B cell (primary cell): ENCODE measurements at regions not wholly inside any gene's neighbourhood (a gene's known extent, or its start where the extent isn't known, plus 50 kb on each side); places are given as distances from the start of the nearest gene placed in this dataset.

ENCODE experiments used
- ATAC-seq: fragments of 200-7000 bp; cut with Tn5 transposase; one replicate; pipeline ENCODE4 v1.10.0; 2021; ENCODE audit warnings: low read depth, mild to moderate bottlenecking, moderate number of reproducible peaks, moderate library complexity
- CTCF ChIA-PET: fragments of 350-600 bp; sonication (Branson Sonifier 250); formaldehyde crosslinking; loops from one replicate; lab custom pipeline; 2021; ENCODE audit warnings: antibody characterized with exemption, inconsistent platforms; lab: Charles Lee
- POLR2A ChIA-PET: fragments of 350-600 bp; sonication (Branson Sonifier 250); formaldehyde crosslinking; loops from one replicate; lab custom pipeline; 2021; ENCODE audit warnings: antibody characterized with exemption; lab: Charles Lee
- DNase-seq: peaks from one replicate; pipeline ENCODE4 v3.0.0; 2013
- H2AFZ ChIP-seq: 2 replicates; pipeline ENCODE4 v1.6.1; 2012; ENCODE audit warnings: mild to moderate bottlenecking, low read depth, low read length; ENCODE audit not compliant: insufficient read depth, poor library complexity, severe bottlenecking
- H3K27ac ChIP-seq, 2 donors: 1 replicate in 1 of 2; 2 replicates in 1 of 2; pipeline ENCODE4 v1.5.1; 2012 to 2013; ENCODE audit warnings: low read length in 2 of 2, mild to moderate bottlenecking in 2 of 2, moderate library complexity in 1 of 2
- H3K27me3 ChIP-seq, 4 experiments: fragments of 200-600 bp in 1 of 4; sonication (generic) in 1 of 4; replicated peaks in 1 of 4; 1 replicate in 2 of 4; 2 replicates in 2 of 4; pipeline versions ENCODE4 v1.6.1 to v1.7.0; 2013 to 2016; ENCODE audit warnings: low read length in 3 of 4, mild to moderate bottlenecking in 2 of 4, mixed read lengths in 1 of 4, moderate library complexity in 1 of 4; ENCODE audit not compliant: insufficient read depth in 4 of 4, control insufficient read depth in 3 of 4; ENCODE audit errors: control extremely low read depth in 1 of 4
- H3K36me3 ChIP-seq, 2 experiments: replicated peaks in 1 of 2; 1 replicate in 1 of 2; 2 replicates in 1 of 2; pipeline versions ENCODE4 v1.6.1 to v1.7.1; 2013; ENCODE audit warnings: low read length in 1 of 2; ENCODE audit not compliant: insufficient read depth in 2 of 2, control insufficient read depth in 1 of 2; ENCODE audit errors: control extremely low read depth in 1 of 2, extremely low read depth in 1 of 2
- H3K4me1 ChIP-seq, 2 donors: fragments of 200-600 bp in 1 of 2; sonication (generic) in 1 of 2; 1 replicate in 1 of 2; 2 replicates in 1 of 2; pipeline versions ENCODE4 v1.5.1 to v1.6.1; 2013 to 2017; ENCODE audit warnings: low read length in 2 of 2; ENCODE audit not compliant: control insufficient read depth in 2 of 2, insufficient read depth in 2 of 2
- H3K4me2 ChIP-seq: replicated peaks from 2 replicates; pipeline ENCODE3; 2012; ENCODE audit warnings: mild to moderate bottlenecking, low read depth, low read length; ENCODE audit not compliant: poor library complexity, severe bottlenecking
- H3K4me3 ChIP-seq, 5 experiments: fragments of 200-600 bp in 1 of 5; sonication (generic) in 1 of 5; 1 replicate in 3 of 5; 2 replicates in 2 of 5; pipeline versions ENCODE4 v1.5.1 to v1.7.0; 2011 to 2016; ENCODE audit warnings: low read length in 4 of 5, mild to moderate bottlenecking in 4 of 5, low read depth in 2 of 5, control low read depth in 1 of 5, moderate library complexity in 1 of 5; ENCODE audit not compliant: insufficient read depth in 1 of 5; ENCODE audit errors: control extremely low read depth in 1 of 5, extremely low read depth in 1 of 5
- H3K79me2 ChIP-seq: fragments of 200-600 bp; sonication (generic); one replicate; pipeline ENCODE4 v1.6.0; 2016; ENCODE audit warnings: low read length; ENCODE audit not compliant: control insufficient read depth, insufficient read depth
- H3K9ac ChIP-seq: fragments of 200-600 bp; sonication (generic); 2 replicates; pipeline ENCODE4 v1.6.1; 2017; ENCODE audit warnings: mild to moderate bottlenecking, low read length, moderate library complexity
- H3K9me3 ChIP-seq, 3 donors: one replicate each; pipeline versions ENCODE4 v1.6.1 to v1.7.1; 2013; ENCODE audit warnings: low read length in 2 of 3; ENCODE audit not compliant: control insufficient read depth in 2 of 3, insufficient read depth in 1 of 3; ENCODE audit errors: control extremely low read depth in 1 of 3
- H4K20me1 ChIP-seq: 2 replicates; pipeline ENCODE4 v1.6.0; 2012; ENCODE audit warnings: mild to moderate bottlenecking, low read length; ENCODE audit not compliant: insufficient read depth, control insufficient read depth, poor library complexity, severe bottlenecking
- H3K27ac Mint-ChIP-seq: one replicate; pipeline ENCODE4 v1.8.0; 2021; ENCODE audit warnings: mixed read lengths
- H3K27me3 Mint-ChIP-seq: one replicate; pipeline ENCODE4 v1.8.0; 2021; ENCODE audit warnings: mixed read lengths
- H3K4me1 Mint-ChIP-seq: one replicate; pipeline ENCODE4 v1.8.0; 2021; ENCODE audit warnings: mixed read lengths
- H3K4me3 Mint-ChIP-seq: one replicate; pipeline ENCODE4 v1.8.0; 2021; ENCODE audit warnings: mixed read lengths
- H3K9me3 Mint-ChIP-seq: one replicate; pipeline ENCODE4 v1.8.0; 2022; ENCODE audit warnings: mixed read lengths; ENCODE audit not compliant: insufficient read depth
- EZH2 ChIP-seq: IDR thresholded peaks from 2 replicates; pipeline ENCODE4 v1.6.1; 2012; ENCODE audit warnings: borderline replicate concordance, low read depth, mild to moderate bottlenecking, moderate library complexity, low read length; ENCODE audit not compliant: insufficient read depth, poor library complexity, severe bottlenecking
- WGBS: methylation state at CpG from one replicate; pipeline ENCODE4 v1.1.5; 2013; ENCODE audit warnings: missing lambda C conversion rate; ENCODE audit not compliant: insufficient coverage; 5-methylcytosine and 5-hydroxymethylcytosine counted together
- intact Hi-C: fragments of 100-400 bp; cut with micrococcal nuclease; formaldehyde crosslinking; loops from one replicate; pipeline ENCODE4 v1.10.0; 2022
- TF ChIP-seq, protein P1 (sequence below): fragments of 200-600 bp; IDR thresholded peaks from one replicate; pipeline ENCODE4 v1.8.0; 2022; ENCODE audit warnings: antibody characterized with exemption, mild to moderate bottlenecking

DNA sequence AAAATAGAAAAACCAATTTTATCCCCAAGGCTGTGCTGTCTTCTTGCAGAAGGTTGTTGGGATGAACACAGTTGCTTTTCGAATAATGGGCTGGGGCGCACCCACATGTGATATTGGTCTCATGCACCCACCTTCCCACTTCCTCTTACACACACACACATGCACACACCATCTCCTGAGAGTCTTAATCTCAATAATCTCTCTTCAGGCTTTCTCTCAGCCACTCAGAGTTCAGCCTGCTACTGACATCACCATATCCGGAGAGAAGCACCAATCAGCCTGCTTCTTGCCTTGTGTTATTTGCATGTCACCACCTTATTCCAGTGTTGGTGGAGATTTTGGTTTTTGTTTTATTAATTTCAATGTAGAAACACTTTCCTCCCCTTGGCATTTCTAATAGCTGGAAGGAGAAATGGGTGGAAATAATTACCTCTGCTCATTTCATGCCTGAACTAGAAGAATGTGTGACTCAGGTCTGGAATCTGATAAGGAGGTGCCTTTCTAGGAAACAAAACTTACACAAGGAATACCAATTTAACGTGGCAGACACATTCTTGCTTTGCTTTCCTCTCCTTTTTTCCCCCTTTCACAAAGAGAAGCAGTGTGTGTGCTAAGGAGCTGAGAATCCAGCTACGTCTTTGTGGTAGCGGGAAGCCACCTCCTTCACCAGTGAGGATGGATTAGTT is 400.2 kb downstream of the MID1IP1 start:
- Histone ChIP-seq H3K79me2 (no peaks in the 10 kb centered on the region), H3K9ac (no peak overlapping the region), H3K36me3 (no peaks in the 10 kb centered on the region), H3K4me1 (peaks cover 7 to 10% of the 10 kb centered on the region in 2 donors), H2AFZ (no peak overlapping the region), H3K27me3 (no peaks in the 10 kb centered on the region), H3K4me3 (no peak overlapping the region), H3K9me3 (no peaks in the 10 kb centered on the region), H3K27ac (no peak overlapping the region), H3K4me2 (no peak overlapping the region), H4K20me1 (peaks cover 4% of the 10 kb centered on the region)
- POLR2A ChIA-PET, result no interaction called here
- H3K27ac Mint-ChIP-seq, result no peak overlapping the region
- DNase-seq (peak; percentile 3), ATAC-seq (no peak)
- CTCF ChIA-PET, result no interaction called here
- no peak overlapping the region for H3K4me3 Mint-ChIP-seq
- intact Hi-C loops, result no loop called here
- WGBS, result no CpG with 5 or more reads among the region's 6 CpGs
- peaks cover 8% of the 10 kb centered on the region for H3K4me1 Mint-ChIP-seq
- no peaks in the 10 kb centered on the region for H3K9me3 Mint-ChIP-seq
- H3K27me3 Mint-ChIP-seq, result peaks cover 3% of the 10 kb centered on the region
- no peak for TF ChIP-seq EZH2
- TF ChIP-seq, protein P1, sequence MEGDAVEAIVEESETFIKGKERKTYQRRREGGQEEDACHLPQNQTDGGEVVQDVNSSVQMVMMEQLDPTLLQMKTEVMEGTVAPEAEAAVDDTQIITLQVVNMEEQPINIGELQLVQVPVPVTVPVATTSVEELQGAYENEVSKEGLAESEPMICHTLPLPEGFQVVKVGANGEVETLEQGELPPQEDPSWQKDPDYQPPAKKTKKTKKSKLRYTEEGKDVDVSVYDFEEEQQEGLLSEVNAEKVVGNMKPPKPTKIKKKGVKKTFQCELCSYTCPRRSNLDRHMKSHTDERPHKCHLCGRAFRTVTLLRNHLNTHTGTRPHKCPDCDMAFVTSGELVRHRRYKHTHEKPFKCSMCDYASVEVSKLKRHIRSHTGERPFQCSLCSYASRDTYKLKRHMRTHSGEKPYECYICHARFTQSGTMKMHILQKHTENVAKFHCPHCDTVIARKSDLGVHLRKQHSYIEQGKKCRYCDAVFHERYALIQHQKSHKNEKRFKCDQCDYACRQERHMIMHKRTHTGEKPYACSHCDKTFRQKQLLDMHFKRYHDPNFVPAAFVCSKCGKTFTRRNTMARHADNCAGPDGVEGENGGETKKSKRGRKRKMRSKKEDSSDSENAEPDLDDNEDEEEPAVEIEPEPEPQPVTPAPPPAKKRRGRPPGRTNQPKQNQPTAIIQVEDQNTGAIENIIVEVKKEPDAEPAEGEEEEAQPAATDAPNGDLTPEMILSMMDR, result no peak

DNA sequence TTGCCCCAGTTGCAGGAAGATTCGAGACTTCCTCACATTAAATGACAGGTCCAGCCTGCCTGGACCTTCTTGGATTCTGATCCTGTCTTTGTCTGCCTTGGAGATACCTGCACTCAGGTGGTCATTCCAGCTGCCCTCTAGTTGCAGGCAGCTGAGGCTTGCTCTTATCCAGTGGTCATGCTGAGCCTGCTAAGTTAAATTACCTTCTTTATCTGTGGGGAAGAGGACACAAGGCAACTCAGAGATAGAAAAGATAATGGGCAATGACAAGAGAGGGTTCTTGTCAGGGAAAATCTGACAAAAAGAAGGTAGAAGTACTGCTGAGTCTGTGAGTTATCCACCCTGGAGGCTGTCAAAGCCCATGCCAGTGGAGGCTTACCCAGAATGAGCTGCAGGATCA is 401.4 kb downstream of the MID1IP1 start:
- no peak overlapping the region for H3K4me2 ChIP-seq
- POLR2A ChIA-PET, result no interaction called here
- 75% methylated on average over 1 of the region's 1 CpG for WGBS
- H3K79me2 ChIP-seq, result no peaks in the 10 kb centered on the region
- Mint-ChIP-seq H3K4me1 (no peaks in the 10 kb centered on the region), H3K4me3 (no peak overlapping the region), H3K27ac (no peak overlapping the region), H3K27me3 (peaks cover 3% of the 10 kb centered on the region), H3K9me3 (no peaks in the 10 kb centered on the region)
- H2AFZ ChIP-seq, result no peak overlapping the region
- H4K20me1 ChIP-seq, result peaks cover 3% of the 10 kb centered on the region
- H3K27ac ChIP-seq, result no peak overlapping the region
- H3K4me1 ChIP-seq, result no peaks in the 10 kb centered on the region
- no peaks in the 10 kb centered on the region for H3K27me3 ChIP-seq
- ATAC-seq (no peak), DNase-seq (no peak)
- no peaks in the 10 kb centered on the region for H3K9me3 ChIP-seq
- H3K36me3 ChIP-seq, result no peaks in the 10 kb centered on the region
- intact Hi-C loops, result no loop called here
- TF ChIP-seq EZH2, result no peak
- TF ChIP-seq, protein P1, result no peak
- CTCF ChIA-PET, result no interaction called here
- no peak overlapping the region for H3K9ac ChIP-seq
- H3K4me3 ChIP-seq, result no peak overlapping the region
